Vagina (tissue), 2 donors: ENCODE measurements at regions not wholly inside any gene's neighbourhood (a gene's known extent, or its start where the extent isn't known, plus 50 kb on each side); places are given as distances from the start of the nearest gene placed in this dataset.

Experiments used
- DNase-seq, 2 donors: peaks; one replicate each; pipeline ENCODE4 v3.0.0-alpha.2; 2017; ENCODE audit errors: extremely low spot score in 2 of 2
- H3K27ac ChIP-seq: fragments of 200-600 bp; sonication (generic); one replicate; pipeline ENCODE4 v1.5.1; 2019
- H3K27me3 ChIP-seq: fragments of 200-600 bp; sonication (generic); one replicate; pipeline ENCODE4 v1.5.1; 2019
- H3K36me3 ChIP-seq, 2 donors: fragments of 200-600 bp; sonication (generic); one replicate each; pipeline ENCODE4 v1.5.1; 2017 to 2019
- H3K4me1 ChIP-seq: fragments of 200-600 bp; sonication (generic); one replicate; pipeline ENCODE4 v1.5.1; 2019
- H3K4me3 ChIP-seq, 2 donors: fragments of 200-600 bp; sonication (generic); 1 replicate in 1 of 2; 2 replicates in 1 of 2; pipeline ENCODE4 v1.5.1; 2016 to 2019
- H3K9me3 ChIP-seq: fragments of 200-600 bp; sonication (generic); one replicate; pipeline ENCODE4 v1.5.1; 2019
- POLR2A ChIP-seq, 2 donors: fragments of 450-650 bp; IDR thresholded peaks; one replicate each; pipeline ENCODE4 v1.6.1; 2017; ENCODE audit warnings: antibody characterized with exemption in 2 of 2, mild to moderate bottlenecking in 2 of 2, moderate library complexity in 2 of 2
- POLR2AphosphoS5 ChIP-seq, 2 donors: sonication (generic); formaldehyde crosslinking; IDR thresholded peaks; one replicate each; pipeline ENCODE4 v1.9.0; 2017; ENCODE audit warnings: antibody characterized with exemption in 2 of 2, mild to moderate bottlenecking in 2 of 2, low read depth in 1 of 2; ENCODE audit not compliant: insufficient read depth in 1 of 2
- intact Hi-C: fragments of 100-400 bp; cut with DNase I; formaldehyde crosslinking; loops from one replicate; pipeline ENCODE4 v1.15.1; 2023
- TF ChIP-seq, protein P1 (sequence below), 3 experiments: fragments of 450-650 bp in 2 of 3; fragments of 200-600 bp in 1 of 3; sonication (generic) in 1 of 3; IDR thresholded peaks; one replicate each; pipeline ENCODE4 v1.5.1; 2017 to 2019; ENCODE audit warnings: antibody characterized with exemption in 3 of 3, mild to moderate bottlenecking in 2 of 3, moderate library complexity in 2 of 3

DNA sequence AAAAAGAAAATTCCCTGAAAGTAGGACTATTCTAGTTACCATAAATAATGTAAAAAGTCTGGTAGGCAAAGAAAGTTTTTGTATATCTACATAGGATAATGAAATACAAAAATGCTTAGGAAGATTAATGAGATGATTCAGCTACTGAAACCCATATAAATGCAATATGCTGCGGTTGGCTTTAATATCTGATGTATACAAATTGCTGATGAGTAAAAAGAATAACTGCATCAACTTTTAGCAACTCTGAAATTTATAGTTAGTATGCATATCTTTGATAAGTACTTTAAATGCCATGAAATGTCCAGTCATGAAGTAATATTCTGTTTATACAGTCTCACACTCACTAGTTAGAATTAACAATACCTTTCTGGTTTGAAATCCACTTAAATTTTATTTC lies 404.8 kb downstream of the TLL1 start:
- H3K36me3 ChIP-seq: no peaks in the 10 kb centered on the region
- DNase-seq: no peak
- no peak for TF ChIP-seq POLR2A (IDR thresholded peaks at IDR 0.05)
- TF ChIP-seq POLR2AphosphoS5 (IDR thresholded peaks at IDR 0.05; ENCODE audit: insufficient read depth in 1 of 2, low read depth in 1 of 2): no peak
- TF ChIP-seq, protein P1, sequence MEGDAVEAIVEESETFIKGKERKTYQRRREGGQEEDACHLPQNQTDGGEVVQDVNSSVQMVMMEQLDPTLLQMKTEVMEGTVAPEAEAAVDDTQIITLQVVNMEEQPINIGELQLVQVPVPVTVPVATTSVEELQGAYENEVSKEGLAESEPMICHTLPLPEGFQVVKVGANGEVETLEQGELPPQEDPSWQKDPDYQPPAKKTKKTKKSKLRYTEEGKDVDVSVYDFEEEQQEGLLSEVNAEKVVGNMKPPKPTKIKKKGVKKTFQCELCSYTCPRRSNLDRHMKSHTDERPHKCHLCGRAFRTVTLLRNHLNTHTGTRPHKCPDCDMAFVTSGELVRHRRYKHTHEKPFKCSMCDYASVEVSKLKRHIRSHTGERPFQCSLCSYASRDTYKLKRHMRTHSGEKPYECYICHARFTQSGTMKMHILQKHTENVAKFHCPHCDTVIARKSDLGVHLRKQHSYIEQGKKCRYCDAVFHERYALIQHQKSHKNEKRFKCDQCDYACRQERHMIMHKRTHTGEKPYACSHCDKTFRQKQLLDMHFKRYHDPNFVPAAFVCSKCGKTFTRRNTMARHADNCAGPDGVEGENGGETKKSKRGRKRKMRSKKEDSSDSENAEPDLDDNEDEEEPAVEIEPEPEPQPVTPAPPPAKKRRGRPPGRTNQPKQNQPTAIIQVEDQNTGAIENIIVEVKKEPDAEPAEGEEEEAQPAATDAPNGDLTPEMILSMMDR (IDR thresholded peaks at IDR 0.05): no peak
- no peak overlapping the region for H3K4me3 ChIP-seq
- H3K9me3 ChIP-seq: no peaks in the 10 kb centered on the region
- intact Hi-C loops: no loop called here
- no peaks in the 10 kb centered on the region for H3K27me3 ChIP-seq
- H3K4me1 ChIP-seq: no peaks in the 10 kb centered on the region
- no peak overlapping the region for H3K27ac ChIP-seq

DNA sequence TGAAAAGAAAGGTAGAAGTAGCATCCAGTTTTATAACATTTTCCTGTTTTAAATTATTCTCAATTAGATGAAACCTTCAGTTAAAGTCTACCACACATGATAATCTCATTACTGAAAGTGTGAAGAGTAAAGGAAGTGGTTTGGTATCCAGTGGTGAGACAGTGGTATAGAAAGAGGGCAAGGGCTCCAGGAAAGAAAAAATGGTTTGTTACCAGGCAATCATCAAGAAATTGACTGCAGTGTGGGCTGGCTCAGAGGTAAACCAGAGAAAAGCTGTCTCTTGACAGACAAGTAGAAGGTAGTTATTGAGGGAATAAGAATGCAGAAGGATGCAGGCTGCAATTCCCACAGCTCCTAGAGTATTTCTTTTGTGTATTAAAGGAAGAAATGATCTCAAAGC lies 406.2 kb downstream of the TLL1 start:
- intact Hi-C loops: no loop called here
- Histone ChIP-seq H3K27ac (no peak overlapping the region), H3K27me3 (no peaks in the 10 kb centered on the region), H3K4me3 (no peak overlapping the region), H3K9me3 (no peaks in the 10 kb centered on the region), H3K4me1 (no peaks in the 10 kb centered on the region), H3K36me3 (no peaks in the 10 kb centered on the region)
- TF ChIP-seq POLR2AphosphoS5 (IDR thresholded peaks at IDR 0.05; ENCODE audit: insufficient read depth in 1 of 2, low read depth in 1 of 2) (no peak), POLR2A (IDR thresholded peaks at IDR 0.05) (no peak)
- TF ChIP-seq, protein P1 (IDR thresholded peaks at IDR 0.05): no peak
- no peak for DNase-seq

DNA sequence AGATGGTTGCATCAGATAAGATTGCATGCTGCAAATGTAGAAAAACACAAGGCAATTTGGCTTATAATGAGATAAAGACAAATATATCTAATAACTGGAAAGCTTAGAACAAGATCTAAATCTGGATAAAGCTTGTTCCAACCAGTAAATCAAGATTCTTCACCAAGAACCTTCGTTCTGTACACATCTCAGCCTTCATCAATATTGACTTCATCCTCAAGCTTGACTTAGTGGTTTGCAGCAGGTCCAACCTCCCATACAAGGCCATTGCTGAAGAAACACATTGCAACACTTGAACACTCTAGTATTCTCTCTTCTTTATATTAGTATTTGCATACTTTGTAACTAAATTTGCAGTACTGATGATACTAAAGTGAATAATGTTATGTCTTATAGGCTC lies 407.6 kb downstream of the TLL1 start:
- TF ChIP-seq POLR2A (IDR thresholded peaks at IDR 0.05): no peak
- TF ChIP-seq, protein P1 (IDR thresholded peaks at IDR 0.05): no peak
- TF ChIP-seq POLR2AphosphoS5 (IDR thresholded peaks at IDR 0.05; ENCODE audit: insufficient read depth in 1 of 2, low read depth in 1 of 2): no peak
- Histone ChIP-seq H3K27ac (no peak overlapping the region), H3K9me3 (no peaks in the 10 kb centered on the region), H3K4me3 (no peak overlapping the region), H3K27me3 (no peaks in the 10 kb centered on the region), H3K36me3 (no peaks in the 10 kb centered on the region), H3K4me1 (no peaks in the 10 kb centered on the region)
- intact Hi-C loops: no loop called here
- no peak for DNase-seq

DNA sequence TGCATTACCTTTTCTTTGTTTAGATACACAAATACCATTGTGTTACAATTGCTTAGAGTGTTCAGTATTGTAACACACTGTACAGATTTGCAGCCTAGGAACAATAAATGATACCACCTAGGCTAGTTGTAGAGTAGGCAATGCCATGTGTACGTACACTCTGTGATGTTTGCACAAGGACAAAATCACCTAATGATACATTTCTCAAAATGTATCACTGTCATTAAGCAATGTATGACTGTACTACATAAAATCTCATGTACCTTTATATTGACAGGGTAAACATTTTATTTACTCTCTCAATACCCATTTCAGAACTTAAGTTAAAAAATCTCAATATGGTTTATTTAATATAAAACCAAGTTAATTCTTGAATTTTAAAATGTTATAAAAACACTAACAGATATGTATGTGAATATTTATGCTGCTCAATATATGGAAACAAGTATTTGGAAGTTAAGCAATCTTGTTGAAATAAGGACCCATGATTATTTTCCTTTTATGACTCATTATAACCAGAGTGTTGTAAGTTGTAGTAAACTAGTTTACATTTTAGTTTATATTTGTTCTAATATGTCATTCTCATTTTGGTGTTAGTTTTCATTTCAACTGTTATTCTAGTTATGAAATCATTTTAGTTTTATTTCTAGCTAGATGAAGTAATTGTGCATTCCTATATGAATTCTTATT lies 409.2 kb downstream of the TLL1 start:
- Histone ChIP-seq H3K9me3 (no peaks in the 10 kb centered on the region), H3K27me3 (no peaks in the 10 kb centered on the region), H3K36me3 (no peaks in the 10 kb centered on the region), H3K27ac (no peak overlapping the region), H3K4me3 (no peak overlapping the region), H3K4me1 (no peaks in the 10 kb centered on the region)
- DNase-seq: no peak
- intact Hi-C loops: no loop called here
- no peak for TF ChIP-seq POLR2A (IDR thresholded peaks at IDR 0.05)
- TF ChIP-seq, protein P1 (IDR thresholded peaks at IDR 0.05): no peak

DNA sequence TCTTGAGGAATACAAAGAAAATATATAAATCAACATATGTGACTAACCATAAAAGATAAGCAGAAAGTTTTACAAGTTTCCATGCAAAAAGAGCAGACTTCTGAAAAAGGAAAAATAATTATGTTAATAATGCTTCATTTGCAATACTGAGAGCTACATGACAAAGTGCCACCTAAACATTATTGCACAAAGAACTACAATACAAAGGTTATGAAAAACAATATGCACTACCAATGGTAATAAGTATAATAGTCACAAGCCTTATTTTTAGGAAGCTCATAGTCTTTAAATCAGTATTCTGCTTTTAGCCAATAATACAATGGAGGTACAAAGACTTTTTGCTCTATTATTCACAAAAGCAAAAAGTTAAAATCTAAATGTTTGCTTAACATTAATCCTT lies 411.2 kb downstream of the TLL1 start:
- intact Hi-C loops: no loop called here
- H3K4me1 ChIP-seq: no peaks in the 10 kb centered on the region

More for the DNA sequence above, 411.2 kb downstream of the TLL1 start:
- Histone ChIP-seq H3K4me3 (no peak overlapping the region), H3K27me3 (no peaks in the 10 kb centered on the region), H3K27ac (no peak overlapping the region), H3K9me3 (no peaks in the 10 kb centered on the region), H3K36me3 (no peaks in the 10 kb centered on the region)
- TF ChIP-seq POLR2AphosphoS5 (IDR thresholded peaks at IDR 0.05; ENCODE audit: insufficient read depth in 1 of 2, low read depth in 1 of 2): no peak
- no peak for TF ChIP-seq POLR2A (IDR thresholded peaks at IDR 0.05)
- TF ChIP-seq, protein P1 (IDR thresholded peaks at IDR 0.05): no peak
- no peak for DNase-seq
